ENCODE measurements at regions not wholly inside any gene's neighbourhood (a gene's known extent, or its start where the extent isn't known, plus 50 kb on each side); places are given as distances from the start of the nearest gene placed in this dataset.

DNA sequence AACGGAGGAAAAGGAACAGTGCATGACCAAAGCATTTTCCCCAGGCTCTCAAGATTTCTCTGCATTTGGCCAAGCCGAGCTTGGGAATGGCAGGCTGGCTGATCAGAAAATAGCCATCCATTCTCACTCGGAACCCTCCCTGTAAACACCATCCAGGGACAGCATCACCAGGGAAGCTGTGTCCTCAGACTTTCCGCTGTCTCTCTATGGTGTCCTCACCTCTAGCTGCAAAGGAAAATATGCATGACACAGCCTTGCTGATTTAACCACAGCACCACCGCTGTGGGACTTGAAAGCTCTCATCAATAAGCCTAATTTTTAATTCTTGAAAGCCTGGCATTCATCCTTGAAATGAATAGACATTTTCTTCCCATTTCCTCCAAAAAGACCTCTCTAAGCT lies 311.7 kb downstream of the EIPR1 start:
- H3K4me1 ChIP-seq (ENCODE audit: control insufficient read depth, insufficient read depth, low read depth, low read length), result no peaks in the 10 kb centered on the region
- no peak overlapping the region for H3K23ac ChIP-seq (ENCODE audit: low read length in 2 of 2)
- no peak overlapping the region for H2AK5ac ChIP-seq (ENCODE audit: low read length, severe bottlenecking)
- no peak overlapping the region for H3K4me3 ChIP-seq (ENCODE audit: insufficient read depth in 1 of 2, low read depth in 1 of 2, low read length in 2 of 2)
- no peak overlapping the region for H2BK15ac ChIP-seq (ENCODE audit: low read depth, poor library complexity, severe bottlenecking)
- H3K18ac ChIP-seq (ENCODE audit: low read depth in 1 of 2, low read length in 2 of 2), result no peak overlapping the region
- peaks cover 0 to 3% of the 10 kb centered on the region in 2 experiments for H3K27me3 ChIP-seq (ENCODE audit: control insufficient read depth in 1 of 2, insufficient read depth in 1 of 2, low read length in 2 of 2)
- no peak overlapping the region for H2AFZ ChIP-seq (ENCODE audit: low read depth, low read length)
- H3K79me1 ChIP-seq (replicated peaks; ENCODE audit: low read length, poor library complexity, severe bottlenecking), result no peaks in the 10 kb centered on the region
- no peak for DNase-seq
- H4K91ac ChIP-seq (ENCODE audit: low read length), result no peak overlapping the region
- no peak overlapping the region for H3K4me2 ChIP-seq (ENCODE audit: low read length, poor library complexity, severe bottlenecking)
- no peak overlapping the region for H3K9ac ChIP-seq (ENCODE audit: low read length)
- no peak overlapping the region for H3K4ac ChIP-seq (ENCODE audit: low read depth in 1 of 2, low read length in 2 of 2)
- no peak overlapping the region for H4K8ac ChIP-seq (ENCODE audit: low read length)
- no peak overlapping the region for H2BK5ac ChIP-seq (ENCODE audit: low read depth, low read length, poor library complexity, severe bottlenecking)
- WGBS, result 76% methylated on average over 5 of the region's 5 CpGs
- H2BK120ac ChIP-seq (ENCODE audit: low read depth, low read length), result no peak overlapping the region
- no peak overlapping the region for H3K14ac ChIP-seq (ENCODE audit: low read length in 2 of 2)
- H3K27ac ChIP-seq (ENCODE audit: low read length, poor library complexity, severe bottlenecking), result no peak overlapping the region
- no peak overlapping the region for H2BK12ac ChIP-seq (ENCODE audit: low read length in 2 of 2)
- no peaks in the 10 kb centered on the region for H3K9me3 ChIP-seq (ENCODE audit: control insufficient read depth, low read length)
- no peaks in the 10 kb centered on the region for H3K36me3 ChIP-seq (ENCODE audit: control insufficient read depth in 1 of 2, insufficient read depth in 2 of 2, low read depth in 1 of 2, low read length in 2 of 2)

DNA sequence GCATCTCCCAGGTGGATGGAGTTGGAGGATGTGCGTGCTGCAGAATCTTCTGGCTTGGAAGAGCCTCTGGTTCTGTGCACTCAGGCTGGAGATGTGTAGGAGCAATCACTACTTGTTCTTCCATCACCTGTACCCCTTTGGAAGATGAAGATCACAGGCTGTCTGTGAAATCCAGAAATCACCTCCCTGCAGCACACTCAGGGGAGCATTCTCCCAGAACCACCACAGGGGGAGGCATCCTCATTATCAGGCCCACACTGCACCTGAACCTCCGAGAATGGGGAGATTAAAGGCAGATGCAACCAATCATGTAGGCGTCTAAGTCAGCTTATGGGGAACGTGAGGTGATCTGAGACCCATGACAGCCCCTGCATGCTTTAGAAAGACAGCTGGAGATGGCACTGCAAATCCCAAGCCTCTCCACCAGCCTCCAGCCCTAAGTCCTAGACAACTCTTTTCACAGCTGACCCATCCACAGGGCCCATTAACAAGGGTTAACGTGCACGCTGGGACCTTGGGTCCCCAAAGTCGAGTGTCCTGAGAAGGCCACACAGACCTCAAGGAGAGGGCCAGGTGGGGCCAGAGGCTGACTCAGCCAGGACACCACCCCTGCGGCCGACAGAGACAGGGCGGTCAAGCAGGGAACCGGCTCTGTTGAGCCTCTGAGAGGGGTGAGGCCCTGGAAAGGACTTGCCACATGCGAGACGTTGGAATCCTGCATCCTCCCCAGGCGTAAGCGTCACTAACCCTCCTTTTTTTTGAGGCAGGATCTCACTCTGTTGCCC lies 314.9 kb downstream of the EIPR1 start:
- Histone ChIP-seq H3K9me3 (ENCODE audit: control insufficient read depth, low read length) (no peaks in the 10 kb centered on the region), H2AFZ (ENCODE audit: low read depth, low read length) (no peak overlapping the region), H3K79me1 (replicated peaks; ENCODE audit: low read length, poor library complexity, severe bottlenecking) (no peaks in the 10 kb centered on the region), H3K9ac (ENCODE audit: low read length) (no peak overlapping the region), H3K27me3 (ENCODE audit: control insufficient read depth in 1 of 2, insufficient read depth in 1 of 2, low read length in 2 of 2) (no peaks in the 10 kb centered on the region), H3K36me3 (ENCODE audit: control insufficient read depth in 1 of 2, insufficient read depth in 2 of 2, low read depth in 1 of 2, low read length in 2 of 2) (no peaks in the 10 kb centered on the region), H3K4me3 (ENCODE audit: insufficient read depth in 1 of 2, low read depth in 1 of 2, low read length in 2 of 2) (no peak overlapping the region), H2AK5ac (ENCODE audit: low read length, severe bottlenecking) (no peak overlapping the region), H4K91ac (ENCODE audit: low read length) (no peak overlapping the region), H3K27ac (ENCODE audit: low read length, poor library complexity, severe bottlenecking) (no peak overlapping the region), H3K18ac (ENCODE audit: low read depth in 1 of 2, low read length in 2 of 2) (no peak overlapping the region), H3K4ac (ENCODE audit: low read depth in 1 of 2, low read length in 2 of 2) (no peak overlapping the region), H2BK120ac (ENCODE audit: low read depth, low read length) (no peak overlapping the region), H3K23ac (ENCODE audit: low read length in 2 of 2) (no peak overlapping the region), H3K4me1 (ENCODE audit: control insufficient read depth, insufficient read depth, low read depth, low read length) (no peaks in the 10 kb centered on the region), H3K14ac (ENCODE audit: low read length in 2 of 2) (no peak overlapping the region), H2BK12ac (ENCODE audit: low read length in 2 of 2) (no peak overlapping the region), H2BK15ac (ENCODE audit: low read depth, poor library complexity, severe bottlenecking) (no peak overlapping the region), H2BK5ac (ENCODE audit: low read depth, low read length, poor library complexity, severe bottlenecking) (no peak overlapping the region), H3K4me2 (ENCODE audit: low read length, poor library complexity, severe bottlenecking) (no peak overlapping the region), H4K8ac (ENCODE audit: low read length) (no peak overlapping the region)
- DNase-seq, result no peak
- 77% methylated on average over 15 of the region's 15 CpGs for WGBS

GRCh38 chr2:3060049-3060448 lies 317.6 kb downstream of the EIPR1 start:
- H3K36me3 ChIP-seq (ENCODE audit: control insufficient read depth in 1 of 2, insufficient read depth in 2 of 2, low read depth in 1 of 2, low read length in 2 of 2), result no peaks in the 10 kb centered on the region
- H2BK12ac ChIP-seq (ENCODE audit: low read length in 2 of 2), result no peak overlapping the region
- H2AK5ac ChIP-seq (ENCODE audit: low read length, severe bottlenecking), result no peak overlapping the region
- H2AFZ ChIP-seq (ENCODE audit: low read depth, low read length), result no peak overlapping the region
- H3K4ac ChIP-seq (ENCODE audit: low read depth in 1 of 2, low read length in 2 of 2), result no peak overlapping the region
- WGBS, result 90% methylated on average over 11 of the region's 16 CpGs
- no peaks in the 10 kb centered on the region for H3K27me3 ChIP-seq (ENCODE audit: control insufficient read depth in 1 of 2, insufficient read depth in 1 of 2, low read length in 2 of 2)
- no peaks in the 10 kb centered on the region for H3K9me3 ChIP-seq (ENCODE audit: control insufficient read depth, low read length)
- no peak overlapping the region for H3K27ac ChIP-seq (ENCODE audit: low read length, poor library complexity, severe bottlenecking)
- no peak overlapping the region for H2BK120ac ChIP-seq (ENCODE audit: low read depth, low read length)
- no peak overlapping the region for H3K4me3 ChIP-seq (ENCODE audit: insufficient read depth in 1 of 2, low read depth in 1 of 2, low read length in 2 of 2)
- no peak overlapping the region for H2BK15ac ChIP-seq (ENCODE audit: low read depth, poor library complexity, severe bottlenecking)
- H3K23ac ChIP-seq (ENCODE audit: low read length in 2 of 2), result no peak overlapping the region
- no peak overlapping the region for H4K91ac ChIP-seq (ENCODE audit: low read length)
- H3K14ac ChIP-seq (ENCODE audit: low read length in 2 of 2), result no peak overlapping the region
- no peaks in the 10 kb centered on the region for H3K4me1 ChIP-seq (ENCODE audit: control insufficient read depth, insufficient read depth, low read depth, low read length)
- H3K79me1 ChIP-seq (replicated peaks; ENCODE audit: low read length, poor library complexity, severe bottlenecking), result no peaks in the 10 kb centered on the region
- H2BK5ac ChIP-seq (ENCODE audit: low read depth, low read length, poor library complexity, severe bottlenecking), result no peak overlapping the region
- no peak for DNase-seq
- no peak overlapping the region for H3K18ac ChIP-seq (ENCODE audit: low read depth in 1 of 2, low read length in 2 of 2)
- H4K8ac ChIP-seq (ENCODE audit: low read length), result no peak overlapping the region
- H3K9ac ChIP-seq (ENCODE audit: low read length), result no peak overlapping the region
- H3K4me2 ChIP-seq (ENCODE audit: low read length, poor library complexity, severe bottlenecking), result no peak overlapping the region

- H3K36me3 ChIP-seq (ENCODE audit: control insufficient read depth in 1 of 2, insufficient read depth in 2 of 2, low read depth in 1 of 2, low read length in 2 of 2), result no peaks in the 10 kb centered on the region
- H3K4ac ChIP-seq (ENCODE audit: low read depth in 1 of 2, low read length in 2 of 2), result no peak overlapping the region
- H3K9me3 ChIP-seq (ENCODE audit: control insufficient read depth, low read length), result no peaks in the 10 kb centered on the region
- no peak overlapping the region for H3K4me3 ChIP-seq (ENCODE audit: insufficient read depth in 1 of 2, low read depth in 1 of 2, low read length in 2 of 2)
- no peak overlapping the region for H3K23ac ChIP-seq (ENCODE audit: low read length in 2 of 2)
- no peak overlapping the region for H2BK120ac ChIP-seq (ENCODE audit: low read depth, low read length)
- H3K27ac ChIP-seq (ENCODE audit: low read length, poor library complexity, severe bottlenecking), result no peak overlapping the region
- no peak overlapping the region for H4K91ac ChIP-seq (ENCODE audit: low read length)
- no peak overlapping the region for H2BK15ac ChIP-seq (ENCODE audit: low read depth, poor library complexity, severe bottlenecking)
- 82% methylated on average over 34 of the region's 37 CpGs for WGBS
- H3K27me3 ChIP-seq (ENCODE audit: control insufficient read depth in 1 of 2, insufficient read depth in 1 of 2, low read length in 2 of 2), result no peaks in the 10 kb centered on the region
- H3K79me1 ChIP-seq (replicated peaks; ENCODE audit: low read length, poor library complexity, severe bottlenecking), result no peaks in the 10 kb centered on the region
- no peak overlapping the region for H3K4me2 ChIP-seq (ENCODE audit: low read length, poor library complexity, severe bottlenecking)
- H3K4me1 ChIP-seq (ENCODE audit: control insufficient read depth, insufficient read depth, low read depth, low read length), result no peaks in the 10 kb centered on the region
- no peak for DNase-seq
- no peak overlapping the region for H3K18ac ChIP-seq (ENCODE audit: low read depth in 1 of 2, low read length in 2 of 2)
- no peak overlapping the region for H2BK5ac ChIP-seq (ENCODE audit: low read depth, low read length, poor library complexity, severe bottlenecking)
- no peak overlapping the region for H3K14ac ChIP-seq (ENCODE audit: low read length in 2 of 2)
- H3K9ac ChIP-seq (ENCODE audit: low read length), result no peak overlapping the region
- H2BK12ac ChIP-seq (ENCODE audit: low read length in 2 of 2), result no peak overlapping the region
- no peak overlapping the region for H2AK5ac ChIP-seq (ENCODE audit: low read length, severe bottlenecking)
- H2AFZ ChIP-seq (ENCODE audit: low read depth, low read length), result no peak overlapping the region
- no peak overlapping the region for H4K8ac ChIP-seq (ENCODE audit: low read length)
Measured at GRCh38 chr2:3059141-3059925, 318.3 kb downstream of the EIPR1 start.

All from mesenchymal stem cell (in vitro differentiated cells and primary cell).